M059J (cell line): ENCODE measurements at regions not wholly inside any gene's neighbourhood (a gene's known extent, or its start where the extent isn't known, plus 50 kb on each side); places are given as distances from the start of the nearest gene placed in this dataset.

Experiments
- DNase-seq: peaks from one replicate; pipeline ENCODE4 v3.0.0-alpha.2; 2012; ENCODE audit warnings: low read depth

GRCh38 chr13:111844222-111844671, 222.7 kb upstream of the SOX1 start:
- DNase-seq, result no peak

GRCh38 chr13:111844682-111845081, 222.3 kb upstream of the SOX1 start:
- no peak for DNase-seq

GRCh38 chr13:111845621-111846351, 221.2 kb upstream of the SOX1 start:
- no peak for DNase-seq

GRCh38 chr13:111846391-111847159, 220.4 kb upstream of the SOX1 start:
- DNase-seq, result no peak

GRCh38 chr13:111847964-111848363, 219.0 kb upstream of the SOX1 start:
- DNase-seq, result no peak

GRCh38 chr13:111850458-111850857, 216.5 kb upstream of the SOX1 start:
- no peak for DNase-seq

GRCh38 chr13:111850976-111851375, 216.0 kb upstream of the SOX1 start:
- DNase-seq, result no peak

- DNase-seq, result no peak
Measured at GRCh38 chr13:111852725-111853518, 214.0 kb upstream of the SOX1 start.

- DNase-seq, result no peak
Measured at GRCh38 chr13:111853721-111854120, 213.2 kb upstream of the SOX1 start.

GRCh38 chr13:111854403-111854802, 212.5 kb upstream of the SOX1 start:
- no peak for DNase-seq

GRCh38 chr13:111855191-111855590, 211.8 kb upstream of the SOX1 start:
- no peak for DNase-seq

GRCh38 chr13:111855786-111856185, 211.2 kb upstream of the SOX1 start:
- DNase-seq, result no peak

- DNase-seq, result no peak
Measured at GRCh38 chr13:111856571-111856970, 210.4 kb upstream of the SOX1 start.

- DNase-seq, result no peak
Measured at GRCh38 chr13:111857336-111857735, 209.6 kb upstream of the SOX1 start.

GRCh38 chr13:111857846-111858560, 208.9 kb upstream of the SOX1 start:
- DNase-seq, result no peak

GRCh38 chr13:111858571-111858970, 208.4 kb upstream of the SOX1 start:
- no peak for DNase-seq

- no peak for DNase-seq
Measured at GRCh38 chr13:111859354-111860230, 207.4 kb upstream of the SOX1 start.

GRCh38 chr13:111860231-111860552, 206.8 kb upstream of the SOX1 start:
- DNase-seq, result no peak

- no peak for DNase-seq
Measured at GRCh38 chr13:111861319-111861718, 205.6 kb upstream of the SOX1 start.

GRCh38 chr13:111861766-111862366, 205.1 kb upstream of the SOX1 start:
- no peak for DNase-seq
